ENCODE measurements at regions not wholly inside any gene's neighbourhood (a gene's known extent, or its start where the extent isn't known, plus 50 kb on each side); places are given as distances from the start of the nearest gene placed in this dataset.

- TF ChIP-seq CTCF (IDR thresholded peaks at IDR 0.05): no peak
- TF ChIP-seq POLR2A (IDR thresholded peaks at IDR 0.05): no peak
Observed at GRCh38 chr1:87715052-87715451, 386.4 kb downstream of the LMO4 start.

Measured in testis (tissue), 2 donors.